ENCODE measurements at regions not wholly inside any gene's neighbourhood (a gene's known extent, or its start where the extent isn't known, plus 50 kb on each side); places are given as distances from the start of the nearest gene placed in this dataset.

DNA sequence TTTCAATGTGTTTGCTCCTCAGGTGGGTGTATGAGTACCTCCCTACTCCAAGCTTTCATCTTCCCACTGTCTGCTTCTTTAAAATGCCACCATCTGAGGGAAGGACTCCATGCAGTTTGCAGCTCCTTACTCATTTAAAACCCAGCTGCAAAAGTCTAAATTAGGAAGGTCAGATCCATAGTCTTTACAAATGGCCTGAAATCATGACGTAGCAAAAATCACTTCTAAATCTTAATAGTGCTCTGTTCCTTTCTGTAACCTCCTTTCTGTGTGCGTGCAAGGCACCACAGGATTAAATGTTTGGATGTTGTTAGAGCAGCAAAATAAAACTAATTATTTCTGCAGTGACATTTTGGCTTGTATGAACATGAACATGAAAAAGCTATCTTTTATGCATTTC lies 366.9 kb upstream of the IGFBP3 start:
- 82% methylated on average over 2 of the region's 2 CpGs for whole genome bisulfite sequencing, 2 donors
- peaks cover 0 to 16% (median 4%) of the 10 kb centered on the region in 4 donors for H3K4me1 ChIP-seq
- TF ChIP-seq POLR2A (IDR thresholded peaks at IDR 0.05) (no peak), CTCF (IDR thresholded peaks at IDR 0.05) (no peak), EP300 (IDR thresholded peaks at IDR 0.05) (no peak)
- H3K36me3 ChIP-seq = no peaks in the 10 kb centered on the region
- no peak for DNase-seq (ENCODE audit: low spot score in 2 of 2)
- H3K27me3 ChIP-seq = no peaks in the 10 kb centered on the region
- H3K27ac ChIP-seq = no peak overlapping the region
- H3K4me3 ChIP-seq = no peak overlapping the region
- no peaks in the 10 kb centered on the region for H3K9me3 ChIP-seq

- Histone ChIP-seq H3K4me1 (peaks cover 0 to 12% (median 2%) of the 10 kb centered on the region in 4 donors), H3K36me3 (no peaks in the 10 kb centered on the region), H3K9me3 (no peaks in the 10 kb centered on the region), H3K27me3 (no peaks in the 10 kb centered on the region), H3K4me3 (no peak overlapping the region), H3K27ac (no peak overlapping the region)
- no peak for TF ChIP-seq EP300 (IDR thresholded peaks at IDR 0.05)
- TF ChIP-seq CTCF (IDR thresholded peaks at IDR 0.05) = no peak
- TF ChIP-seq POLR2A (IDR thresholded peaks at IDR 0.05) = no peak
- WGBS, 2 donors = 71 to 78% methylated on average over 2 of the region's 2 CpGs
- no peak for DNase-seq (ENCODE audit: low spot score in 2 of 2)
These were observed 365.9 kb upstream of the IGFBP3 start for GRCh38 chr7:46286957-46287356.

DNA sequence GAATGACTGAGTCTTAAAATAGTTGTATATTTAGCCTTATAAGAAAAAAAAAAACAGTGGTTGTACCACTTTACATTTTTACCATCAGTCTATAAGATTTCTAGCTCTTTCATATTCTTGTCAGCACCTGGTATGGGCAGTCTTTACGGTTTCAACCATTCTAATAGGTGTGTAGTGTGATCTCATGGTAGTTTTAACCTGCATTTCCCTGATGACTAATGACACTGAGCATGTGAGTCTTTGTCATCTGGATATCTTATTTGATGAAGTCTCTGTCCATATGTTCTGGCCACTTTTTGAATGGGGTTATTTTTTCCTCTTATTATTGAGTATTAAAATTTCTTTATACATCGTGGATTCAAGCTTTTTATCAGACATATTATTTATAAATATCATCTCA lies 365.3 kb upstream of the IGFBP3 start:
- no peaks in the 10 kb centered on the region for H3K27me3 ChIP-seq
- H3K4me1 ChIP-seq = peaks cover 0 to 6% (median 2%) of the 10 kb centered on the region in 4 donors
- WGBS, 2 donors = 89 to 92% methylated on average over 2 of the region's 2 CpGs
- no peak for TF ChIP-seq EP300 (IDR thresholded peaks at IDR 0.05)
- no peak for TF ChIP-seq CTCF (IDR thresholded peaks at IDR 0.05)
- TF ChIP-seq POLR2A (IDR thresholded peaks at IDR 0.05) = no peak
- no peak overlapping the region for H3K4me3 ChIP-seq
- no peaks in the 10 kb centered on the region for H3K9me3 ChIP-seq
- H3K36me3 ChIP-seq = no peaks in the 10 kb centered on the region
- DNase-seq (ENCODE audit: low spot score in 2 of 2) = no peak
- H3K27ac ChIP-seq = no peak overlapping the region

- WGBS, 2 donors = 0 to 32% methylated on average over 1 of the region's 1 CpG
These were observed 364.8 kb upstream of the IGFBP3 start for GRCh38 chr7:46285878-46286277.

DNA sequence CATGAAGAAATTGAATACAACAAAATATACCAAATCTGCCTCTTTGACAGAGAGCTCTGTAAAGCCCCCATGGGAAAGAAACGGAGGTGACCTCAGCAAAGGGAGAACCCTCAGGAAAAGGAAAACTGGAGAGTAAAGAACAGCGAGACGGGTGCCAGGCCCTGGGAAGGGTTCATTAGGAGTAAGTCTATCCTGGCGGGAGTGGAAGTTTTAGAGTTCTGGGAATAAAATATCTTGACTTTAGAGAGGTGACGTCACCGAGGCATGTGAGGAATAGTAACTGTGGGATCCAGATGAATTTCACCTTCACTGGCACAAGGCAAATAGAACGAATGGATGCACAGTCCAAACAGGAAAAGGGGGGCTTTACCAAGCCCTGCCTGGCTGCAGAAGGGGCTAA lies 362.8 kb upstream of the IGFBP3 start:
- TF ChIP-seq EP300 (IDR thresholded peaks at IDR 0.05) (no peak), POLR2A (IDR thresholded peaks at IDR 0.05) (no peak), CTCF (IDR thresholded peaks at IDR 0.05) (no peak)
- Histone ChIP-seq H3K4me1 (no peaks in the 10 kb centered on the region), H3K27ac (no peak overlapping the region), H3K9me3 (no peaks in the 10 kb centered on the region), H3K4me3 (no peak overlapping the region), H3K27me3 (no peaks in the 10 kb centered on the region), H3K36me3 (no peaks in the 10 kb centered on the region)
- WGBS, 2 donors = 71 to 74% methylated on average over 7 of the region's 7 CpGs
- no peak for DNase-seq (ENCODE audit: low spot score in 2 of 2)

More at GRCh38 chr7:46285878-46286277, 364.8 kb upstream of the IGFBP3 start:
- no peaks in the 10 kb centered on the region for H3K27me3 ChIP-seq
- H3K4me3 ChIP-seq = no peak overlapping the region
- TF ChIP-seq CTCF (IDR thresholded peaks at IDR 0.05) = no peak
- no peak for TF ChIP-seq POLR2A (IDR thresholded peaks at IDR 0.05)
- TF ChIP-seq EP300 (IDR thresholded peaks at IDR 0.05) = no peak
- DNase-seq (ENCODE audit: low spot score in 2 of 2) = no peak
- no peaks in the 10 kb centered on the region for H3K36me3 ChIP-seq
- H3K9me3 ChIP-seq = no peaks in the 10 kb centered on the region
- H3K4me1 ChIP-seq = peaks cover 0 to 2% (median 0%) of the 10 kb centered on the region in 4 donors
- no peak overlapping the region for H3K27ac ChIP-seq
